GM19351 (cell line): ENCODE measurements at regions not wholly inside any gene's neighbourhood (a gene's known extent, or its start where the extent isn't known, plus 50 kb on each side); places are given as distances from the start of the nearest gene placed in this dataset.

Experiments used
- ATAC-seq: cut with Tn5 transposase; IDR thresholded peaks from one replicate; pipeline ENCODE4 v1.9.1; 2021; ENCODE audit warnings: mild to moderate bottlenecking, moderate library complexity; ENCODE audit not compliant: unreplicated experiment

GRCh38 chr3:79847928-79848327 lies 80.1 kb upstream of the ROBO1 start:
- no peak for ATAC-seq

- ATAC-seq: no peak
Measured at GRCh38 chr3:79846148-79846933, 78.5 kb upstream of the ROBO1 start.

- ATAC-seq: no peak
Measured at GRCh38 chr3:79845546-79845945, 77.7 kb upstream of the ROBO1 start.

- ATAC-seq: no peak
Measured at GRCh38 chr3:79844176-79844575, 76.4 kb upstream of the ROBO1 start.

GRCh38 chr3:79843180-79843579 lies 75.4 kb upstream of the ROBO1 start:
- no peak for ATAC-seq

GRCh38 chr3:79835701-79836100 lies 67.9 kb upstream of the ROBO1 start:
- no peak for ATAC-seq

GRCh38 chr3:79824166-79824565 lies 56.4 kb upstream of the ROBO1 start:
- ATAC-seq: no peak

- ATAC-seq: no peak
Measured at GRCh38 chr3:79822076-79822475, 54.3 kb upstream of the ROBO1 start.

GRCh38 chr3:79820089-79820488 lies 52.3 kb upstream of the ROBO1 start:
- ATAC-seq: no peak

- no peak for ATAC-seq
Measured at GRCh38 chr3:79818015-79818414, 50.2 kb upstream of the ROBO1 start.
